Small intestine (tissue), 7 donors: ENCODE measurements at regions not wholly inside any gene's neighbourhood (a gene's known extent, or its start where the extent isn't known, plus 50 kb on each side); places are given as distances from the start of the nearest gene placed in this dataset.

ENCODE experiments used
- DNase-seq, 2 donors: peaks; one replicate each; pipeline versions ENCODE4 v3.0.0 to v3.0.0-alpha.2; 2013
- FAIRE-seq: peaks from 2 replicates; lab custom pipeline; 2012; peaks lifted over from hg19 to GRCh38; lab: Jason Lieb, UNC
- H3K27ac ChIP-seq, 3 donors: one replicate each; pipeline ENCODE4 v1.5.1; 2013; ENCODE audit warnings: low read length in 2 of 3, mild to moderate bottlenecking in 2 of 3, control low read depth in 1 of 3, inconsistent platforms in 1 of 3, low read depth in 1 of 3, moderate library complexity in 1 of 3
- H3K27me3 ChIP-seq, 3 donors: one replicate each; pipeline ENCODE4 v1.6.1; 2013; ENCODE audit warnings: low read length in 3 of 3, inconsistent platforms in 1 of 3; ENCODE audit not compliant: control insufficient read depth in 3 of 3, insufficient read depth in 3 of 3
- H3K36me3 ChIP-seq, 3 donors: one replicate each; pipeline ENCODE4 v1.6.1; 2013; ENCODE audit warnings: low read length in 3 of 3, inconsistent platforms in 1 of 3, low read depth in 1 of 3, mild to moderate bottlenecking in 1 of 3, moderate library complexity in 1 of 3; ENCODE audit not compliant: control insufficient read depth in 3 of 3, insufficient read depth in 2 of 3
- H3K4me1 ChIP-seq, 3 donors: one replicate each; pipeline ENCODE4 v1.6.1; 2013; ENCODE audit warnings: low read length in 2 of 3, inconsistent platforms in 1 of 3, low read depth in 1 of 3, mild to moderate bottlenecking in 1 of 3, moderate library complexity in 1 of 3; ENCODE audit not compliant: control insufficient read depth in 3 of 3, insufficient read depth in 2 of 3
- H3K4me3 ChIP-seq, 3 donors: one replicate each; pipeline ENCODE4 v1.5.1; 2013; ENCODE audit warnings: low read length in 3 of 3, control low read depth in 1 of 3, inconsistent platforms in 1 of 3, low read depth in 1 of 3, mild to moderate bottlenecking in 1 of 3, moderate library complexity in 1 of 3
- H3K9me3 ChIP-seq, 2 donors: one replicate each; pipeline ENCODE4 v1.6.1; 2013; ENCODE audit warnings: low read depth in 1 of 2, low read length in 1 of 2; ENCODE audit not compliant: control insufficient read depth in 2 of 2, insufficient read depth in 1 of 2
- WGBS, 3 donors: extraction: QIAGEN DNeasy Blood & Tissue Kit; methylation state at CpG; one replicate each; pipeline ENCODE4 v1.1.7; 2013; 5-methylcytosine and 5-hydroxymethylcytosine counted together
- donor health status: healthy with polysubstance abuse.
- donor health status: control.
- donor health status: control.
- donor health status: Bipolar disorder and iron deficiency.
- donor health status: healthy.

DNA sequence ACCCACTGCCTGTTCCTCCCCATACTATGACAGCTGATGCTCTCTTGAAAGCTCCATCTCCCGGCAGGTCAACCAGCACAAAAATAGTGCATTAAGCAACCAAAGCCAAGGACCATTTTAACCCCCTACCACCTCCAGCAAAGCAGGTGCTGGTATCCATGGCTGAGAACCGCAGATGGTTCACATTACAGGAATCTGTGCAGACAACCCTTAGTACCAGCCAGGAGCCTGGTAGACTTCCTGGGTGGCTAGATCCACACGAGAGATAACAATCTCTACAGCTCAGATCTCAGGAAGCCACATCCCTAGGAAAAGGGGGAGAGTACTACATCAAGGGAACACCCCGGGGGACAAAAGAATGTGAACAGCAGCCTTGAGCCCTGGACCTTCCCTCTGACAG, 248.0 kb downstream of the FGF13 start:
- Histone ChIP-seq H3K36me3 (no peaks in the 10 kb centered on the region), H3K9me3 (no peaks in the 10 kb centered on the region), H3K4me3 (no peak overlapping the region), H3K4me1 (no peaks in the 10 kb centered on the region), H3K27ac (no peak overlapping the region), H3K27me3 (no peaks in the 10 kb centered on the region)
- FAIRE-seq (no peak), DNase-seq (no peak)
- WGBS, 3 donors: 77 to 87% (median 78%) methylated on average over 4 of the region's 4 CpGs
